T-helper 9 cell (primary cell): ENCODE measurements at regions not wholly inside any gene's neighbourhood (a gene's known extent, or its start where the extent isn't known, plus 50 kb on each side); places are given as distances from the start of the nearest gene placed in this dataset.

Source experiments
- DNase-seq: peaks from one replicate; pipeline ENCODE4 v3.0.0-alpha.2; 2020

- no peak for DNase-seq
Observed at GRCh38 chr16:13742928-13743327, 177.0 kb upstream of the ERCC4 start.

GRCh38 chr16:13743571-13743970 is 176.4 kb upstream of the ERCC4 start:
- DNase-seq: no peak

- no peak for DNase-seq
Observed at GRCh38 chr16:13756411-13757140, 163.4 kb upstream of the ERCC4 start.

- no peak for DNase-seq
Observed at GRCh38 chr16:13766334-13766733, 153.6 kb upstream of the ERCC4 start.

DNA sequence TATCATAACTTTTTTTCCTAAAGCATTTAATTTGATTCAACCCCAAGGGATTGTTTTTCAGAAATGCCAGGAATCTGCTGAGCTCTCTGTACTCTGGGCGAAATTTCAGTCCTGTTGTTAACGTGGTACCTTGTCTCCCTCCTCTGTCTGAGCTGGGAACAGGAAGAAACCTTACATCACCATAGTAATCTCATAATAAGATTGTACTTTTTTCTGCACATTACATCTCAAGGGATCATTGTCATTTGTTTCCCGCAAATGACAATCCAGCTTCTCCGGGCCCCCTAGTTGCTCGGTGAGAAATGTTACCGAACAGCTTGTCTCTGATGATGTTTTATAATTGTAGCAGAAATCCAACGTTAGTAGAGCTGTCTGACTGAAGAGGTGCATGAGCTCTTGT is 152.7 kb upstream of the ERCC4 start:
- DNase-seq: no peak

- DNase-seq: no peak
Observed at GRCh38 chr16:13768471-13768870, 151.5 kb upstream of the ERCC4 start.

DNA sequence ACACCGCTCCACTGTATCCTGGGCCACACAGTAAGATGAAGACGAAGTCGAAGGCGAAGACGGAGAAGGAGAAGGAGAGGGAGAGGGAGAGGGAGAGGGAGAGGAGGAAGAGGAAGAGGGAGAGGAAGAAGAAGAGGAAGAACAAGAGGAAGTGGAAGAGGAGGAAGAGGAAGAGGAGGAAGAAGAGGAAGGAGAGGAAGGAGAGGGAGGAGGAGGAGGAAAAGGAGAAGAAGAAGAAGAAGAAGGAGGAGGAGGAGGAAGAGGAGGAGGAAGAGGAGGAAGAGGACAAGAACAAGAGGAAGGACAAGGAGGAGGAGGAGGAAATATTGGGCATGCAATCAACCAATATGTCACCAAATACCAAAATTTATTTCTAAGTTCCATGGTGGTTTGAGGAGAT is 149.5 kb upstream of the ERCC4 start:
- no peak for DNase-seq

DNA sequence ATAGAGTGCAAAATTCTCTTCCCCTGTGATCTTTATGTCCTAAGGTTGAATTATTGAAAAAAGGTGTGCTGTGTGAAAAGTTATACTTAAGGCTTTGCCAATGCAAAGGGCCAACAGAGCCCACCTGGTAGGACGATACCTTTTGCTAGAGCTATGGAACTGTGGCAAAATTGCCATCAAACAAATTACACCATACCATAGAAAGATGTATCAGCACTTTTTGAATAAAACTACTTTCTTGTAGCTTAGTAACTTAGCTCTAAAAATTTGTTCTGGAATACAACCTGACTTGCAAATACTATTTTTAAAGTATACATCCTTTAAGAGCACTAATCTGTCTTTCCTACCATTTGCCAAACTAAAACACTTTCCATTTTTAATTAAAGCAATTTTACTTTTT is 147.2 kb upstream of the ERCC4 start:
- DNase-seq: no peak

DNA sequence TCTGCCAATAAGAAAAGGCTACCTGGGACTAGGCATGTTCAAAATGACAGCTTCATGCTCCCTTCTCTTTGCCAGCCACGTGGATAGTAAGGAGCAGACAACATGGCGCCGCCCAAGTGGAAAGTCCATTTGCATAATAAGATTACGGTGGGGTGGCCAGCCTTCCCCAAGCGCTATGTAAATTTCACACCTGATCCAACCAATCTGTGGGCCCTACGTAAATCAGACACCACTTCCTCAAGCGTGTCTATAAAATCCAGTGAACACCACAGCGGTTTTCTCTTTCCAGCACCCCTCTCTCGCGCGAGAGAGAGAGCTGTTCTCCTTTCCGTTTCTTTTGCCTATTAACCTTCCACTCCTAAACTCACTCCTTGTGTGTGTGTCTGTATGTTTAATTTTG is 140.3 kb upstream of the ERCC4 start:
- no peak for DNase-seq

DNA sequence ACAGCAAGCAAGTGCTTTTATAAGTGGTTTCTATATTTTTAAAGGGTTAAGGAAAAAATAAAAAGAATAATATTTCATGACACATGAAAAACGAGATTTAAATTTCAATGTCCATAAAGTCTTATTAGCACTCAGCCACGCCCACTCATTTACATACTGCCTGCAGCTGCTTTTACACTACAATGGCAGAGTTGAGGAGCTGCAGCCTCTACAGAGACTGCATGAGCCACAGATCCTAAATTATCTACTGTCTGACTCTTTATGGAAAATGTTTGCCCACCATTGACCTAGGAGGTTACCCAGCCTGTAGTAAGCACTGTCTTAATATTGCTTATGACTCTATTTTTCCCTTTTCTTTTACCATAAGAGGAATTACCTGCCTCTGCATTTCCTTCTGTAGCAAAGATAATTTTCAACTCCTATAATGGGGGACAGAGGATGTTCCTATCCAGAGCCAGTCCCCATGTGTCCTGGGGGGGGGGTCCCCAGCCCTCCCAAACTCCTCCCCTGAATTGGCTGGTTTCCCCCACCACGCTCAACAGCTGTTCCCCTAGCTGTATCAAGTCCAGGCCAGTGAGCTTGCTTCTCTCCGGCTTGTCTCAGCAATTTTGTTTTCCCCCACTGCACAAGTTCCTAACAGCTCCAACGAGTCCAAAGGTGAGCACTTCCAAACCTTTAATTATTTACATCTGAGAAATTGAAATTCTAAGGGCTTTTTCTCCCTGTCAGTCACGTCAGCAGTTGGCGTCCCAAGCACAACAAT is 139.4 kb upstream of the ERCC4 start:
- DNase-seq: no peak

- no peak for DNase-seq
Observed at GRCh38 chr16:13781169-13781564, 138.8 kb upstream of the ERCC4 start.

DNA sequence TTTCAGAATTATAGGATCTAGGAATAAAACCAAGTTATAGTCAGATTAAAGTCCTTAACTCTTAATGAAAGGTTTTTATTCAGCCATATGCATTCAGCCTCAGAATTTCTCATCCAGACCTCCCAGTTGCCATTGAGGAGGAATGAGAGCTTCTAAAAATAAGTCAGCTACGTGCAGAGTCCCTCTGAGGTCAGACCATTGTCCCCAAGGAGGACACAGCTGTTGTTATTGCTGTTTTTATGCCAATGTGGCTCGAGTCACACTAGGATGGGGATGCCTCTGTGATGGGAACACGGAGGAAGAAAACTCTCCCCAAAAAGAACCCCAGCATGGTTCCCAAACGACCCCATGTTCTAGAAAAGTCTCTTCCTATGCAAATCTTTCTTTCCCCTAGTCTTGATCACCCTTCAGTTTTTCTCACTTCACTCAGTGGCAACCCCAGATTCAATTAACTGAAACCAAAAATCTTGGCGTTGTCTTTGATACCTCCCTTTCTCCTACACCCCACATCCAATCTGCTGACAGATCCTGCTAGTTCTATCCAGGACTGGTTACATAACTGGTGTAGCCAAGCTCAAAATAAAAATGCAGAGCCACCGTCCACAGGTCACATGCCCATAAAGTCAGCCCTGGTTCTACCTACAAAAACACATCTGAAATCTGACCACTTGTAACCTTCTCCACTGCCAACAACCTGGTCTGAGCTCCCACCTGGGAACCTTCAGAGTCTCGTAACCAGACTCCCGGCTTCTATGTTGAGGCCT is 138.2 kb upstream of the ERCC4 start:
- no peak for DNase-seq

DNA sequence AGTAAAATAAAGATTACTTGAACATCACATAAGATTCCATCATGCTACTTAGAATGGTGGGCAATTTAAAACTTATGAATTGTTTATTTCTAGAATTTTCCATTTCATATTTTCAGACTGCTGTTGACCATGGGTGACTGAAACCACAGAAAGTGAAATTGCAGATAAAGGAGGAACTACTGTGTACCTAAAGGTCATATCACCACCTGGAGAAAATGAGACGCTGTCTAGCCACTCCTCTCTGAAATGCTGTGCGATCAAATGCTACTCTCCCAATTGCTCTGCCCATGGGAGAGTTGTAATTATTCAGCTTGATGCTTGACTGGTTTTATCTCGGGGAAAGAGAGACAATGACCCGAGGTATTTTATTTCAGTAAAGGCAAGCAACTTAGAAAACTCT is 128.9 kb upstream of the ERCC4 start:
- DNase-seq: no peak

- no peak for DNase-seq
Observed at GRCh38 chr16:13793841-13794409, 126.0 kb upstream of the ERCC4 start.

GRCh38 chr16:13795131-13795530 is 124.8 kb upstream of the ERCC4 start:
- DNase-seq: no peak

DNA sequence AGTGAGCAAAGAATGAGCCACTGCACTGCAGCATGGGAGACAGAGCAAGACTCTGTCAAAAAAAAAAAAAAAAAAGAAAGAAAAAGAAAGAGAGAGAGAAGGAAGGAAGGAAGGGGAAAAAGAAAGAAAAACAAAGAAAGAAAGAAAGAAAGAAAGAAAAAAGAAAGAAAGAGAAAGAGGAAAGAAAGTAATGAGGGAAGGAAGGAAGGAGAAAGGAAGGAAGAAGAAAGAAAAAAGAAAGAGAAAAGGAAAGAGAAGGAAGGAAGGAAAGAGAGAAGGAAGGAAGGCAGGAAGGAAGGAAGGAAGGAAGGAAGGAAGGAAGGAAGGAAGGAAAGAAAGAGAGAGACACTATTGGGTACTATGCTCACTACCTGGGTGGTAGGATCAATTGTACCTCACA is 122.2 kb upstream of the ERCC4 start:
- no peak for DNase-seq

- no peak for DNase-seq
Observed at GRCh38 chr16:13798211-13798610, 121.7 kb upstream of the ERCC4 start.

DNA sequence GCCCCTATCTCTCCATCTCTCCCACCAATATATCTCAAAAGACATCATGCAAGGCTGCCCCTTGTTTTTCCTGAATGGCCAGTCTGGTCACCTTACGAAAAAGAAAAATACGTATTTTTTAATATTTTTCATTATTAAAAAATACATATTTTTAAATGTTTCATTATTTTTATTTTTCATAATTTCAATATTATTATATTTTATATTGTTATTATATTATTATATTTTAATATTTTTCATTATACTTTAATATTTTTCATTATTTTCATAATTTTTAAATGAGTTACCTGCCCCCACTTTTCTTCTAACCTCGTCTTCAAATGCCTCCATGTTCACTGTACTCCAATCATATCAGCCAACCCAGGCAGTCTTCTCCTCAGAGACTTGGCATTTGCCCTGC is 116.0 kb upstream of the ERCC4 start:
- DNase-seq: no peak

GRCh38 chr16:13805951-13806350 is 114.0 kb upstream of the ERCC4 start:
- DNase-seq: no peak

DNA sequence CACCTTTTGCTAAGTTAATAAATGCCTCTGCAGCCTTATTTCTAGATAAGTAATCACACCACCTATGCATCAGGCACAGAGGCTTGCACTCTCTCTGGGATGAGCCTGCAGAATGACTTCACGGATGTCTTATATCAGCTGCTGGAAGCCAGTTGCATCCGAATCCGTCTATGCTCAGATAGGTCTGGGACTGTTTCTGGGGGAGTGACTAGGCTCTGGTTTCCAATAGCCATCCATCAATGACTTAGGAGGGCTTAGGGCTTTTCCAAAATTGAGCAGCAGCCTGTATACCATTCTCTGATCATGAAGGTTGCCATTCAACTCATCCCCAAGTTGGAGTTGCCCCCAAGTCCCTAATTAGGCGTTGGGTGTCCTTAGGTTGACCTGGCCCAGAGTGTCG is 113.3 kb upstream of the ERCC4 start:
- no peak for DNase-seq

GRCh38 chr16:13808102-13808501 is 111.9 kb upstream of the ERCC4 start:
- DNase-seq: no peak

DNA sequence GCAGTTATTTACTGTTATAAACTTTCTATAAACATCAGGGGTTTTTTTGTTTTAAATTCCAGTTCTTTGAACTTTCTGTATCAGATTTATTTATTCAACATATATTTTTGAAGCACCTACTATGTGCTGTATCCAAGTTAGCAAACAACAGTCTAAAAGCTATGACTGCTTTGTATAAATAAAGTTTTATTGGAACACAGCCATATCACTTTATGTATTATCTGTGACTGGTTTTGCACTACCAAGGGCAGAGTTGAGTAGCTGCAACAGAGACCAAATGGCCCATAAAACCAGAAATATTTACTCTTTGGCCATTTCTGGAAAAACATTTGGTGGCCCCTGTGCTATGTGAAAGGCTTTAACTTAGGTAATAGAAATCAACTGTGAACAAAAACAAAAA is 110.2 kb upstream of the ERCC4 start:
- no peak for DNase-seq

GRCh38 chr16:13811834-13812233 is 108.1 kb upstream of the ERCC4 start:
- DNase-seq: no peak

DNA sequence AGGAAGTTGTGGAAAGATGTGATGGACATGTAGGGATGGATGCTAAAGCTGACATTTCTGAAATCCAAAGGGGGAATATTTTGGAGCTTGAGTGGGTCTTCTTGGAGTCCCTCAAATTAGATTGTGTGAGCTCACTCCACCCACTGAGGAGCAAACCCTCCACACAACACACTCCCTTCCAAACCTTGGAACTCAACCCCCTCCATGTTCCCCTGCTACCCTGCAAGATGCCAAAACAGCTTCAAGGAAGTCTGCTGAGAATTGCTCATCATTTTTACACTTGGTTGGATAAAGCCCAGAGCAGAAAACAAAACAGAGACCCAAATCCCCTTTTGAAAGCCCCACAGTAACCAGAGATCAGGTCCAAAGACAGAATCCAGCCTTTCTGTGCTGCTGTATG is 103.3 kb upstream of the ERCC4 start:
- DNase-seq: no peak
